Lower leg skin (tissue), 3 donors: ENCODE measurements at regions not wholly inside any gene's neighbourhood (a gene's known extent, or its start where the extent isn't known, plus 50 kb on each side); places are given as distances from the start of the nearest gene placed in this dataset.

Experiments
- CTCF ChIP-seq, 3 donors: fragments of 450-650 bp; IDR thresholded peaks; one replicate each; pipeline ENCODE4 v1.5.1; 2016; ENCODE audit warnings: antibody characterized with exemption in 3 of 3, mild to moderate bottlenecking in 3 of 3, moderate library complexity in 2 of 3
- POLR2A ChIP-seq, 2 donors: fragments of 450-650 bp; IDR thresholded peaks; one replicate each; pipeline ENCODE4 v1.6.1; 2016 to 2017; ENCODE audit warnings: antibody characterized with exemption in 2 of 2, mild to moderate bottlenecking in 1 of 2, moderate library complexity in 1 of 2

GRCh38 chr1:191542444-191542843 is 615.8 kb upstream of the RGS18 start:
- no peak for TF ChIP-seq CTCF (IDR thresholded peaks at IDR 0.05)
- no peak for TF ChIP-seq POLR2A (IDR thresholded peaks at IDR 0.05)
